Ishikawa (cell line): ENCODE measurements at regions not wholly inside any gene's neighbourhood (a gene's known extent, or its start where the extent isn't known, plus 50 kb on each side); places are given as distances from the start of the nearest gene placed in this dataset.

Experiments used
- CEBPB ChIP-seq: IDR thresholded peaks from 2 replicates; pipeline ENCODE4 v1.6.1; 2012
- EP300 ChIP-seq: IDR thresholded peaks from 2 replicates; pipeline ENCODE4 v1.6.1; 2012; ENCODE audit warnings: borderline replicate concordance
- FOXM1 ChIP-seq: IDR thresholded peaks from 2 replicates; pipeline ENCODE4 v1.6.1; 2012; ENCODE audit warnings: low read depth, borderline replicate concordance
- NFIC ChIP-seq: IDR thresholded peaks from 2 replicates; pipeline ENCODE4 v1.6.1; 2012
- TAF1 ChIP-seq: IDR thresholded peaks from 2 replicates; pipeline ENCODE4 v1.6.1; 2012; ENCODE audit warnings: low read depth, mild to moderate bottlenecking
- TCF12 ChIP-seq: IDR thresholded peaks from 2 replicates; pipeline ENCODE4 v1.6.1; 2012; ENCODE audit warnings: low read depth
- TEAD4 ChIP-seq: IDR thresholded peaks from 2 replicates; pipeline ENCODE4 v1.6.1; 2012
- TF ChIP-seq, protein P1 (sequence below): IDR thresholded peaks from 2 replicates; pipeline ENCODE4 v1.6.1; 2012

DNA sequence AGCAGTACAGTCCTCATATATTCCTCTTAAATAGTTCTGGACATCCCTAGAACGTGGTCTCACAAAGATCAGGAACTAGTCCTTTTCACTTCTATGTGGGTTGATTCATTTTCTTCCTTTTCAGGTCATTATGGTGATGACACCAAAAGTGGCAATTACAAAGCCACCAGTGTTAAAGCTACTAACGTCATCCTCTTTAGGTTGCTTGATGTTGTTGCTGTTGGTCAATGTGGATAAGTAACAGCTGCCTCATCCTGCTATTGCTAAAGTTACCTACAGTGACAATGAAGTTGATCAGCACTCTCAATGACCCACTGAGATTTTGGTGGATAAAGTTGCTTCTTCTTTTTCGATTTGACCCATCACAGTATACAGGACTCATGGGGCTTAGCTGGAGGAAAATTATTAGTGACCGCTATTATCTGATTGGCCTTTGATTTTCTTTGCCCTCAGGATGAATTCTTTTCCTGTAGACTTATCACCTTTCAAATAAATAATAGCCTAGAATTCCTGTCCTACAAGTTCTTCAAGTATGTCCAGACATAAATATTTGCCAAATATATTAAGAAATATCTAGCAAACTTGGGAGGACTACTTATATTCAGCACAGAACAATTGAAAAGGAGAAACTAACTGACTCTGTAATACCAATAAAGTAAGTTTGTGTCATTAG lies 54.0 kb upstream of the ATP2B1 start:
- TF ChIP-seq, protein P1, sequence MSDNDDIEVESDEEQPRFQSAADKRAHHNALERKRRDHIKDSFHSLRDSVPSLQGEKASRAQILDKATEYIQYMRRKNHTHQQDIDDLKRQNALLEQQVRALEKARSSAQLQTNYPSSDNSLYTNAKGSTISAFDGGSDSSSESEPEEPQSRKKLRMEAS = no peak
- TF ChIP-seq EP300 (no peak), CEBPB (0 out of 2 replicates have a peak, but pooled peaks have one; percentile 23), TCF12 (no peak), TEAD4 (no peak), FOXM1 (no peak), TAF1 (no peak), NFIC (0 out of 2 replicates have a peak, but pooled peaks have one; percentile 28)
